Fibroblast of lung (primary cell): ENCODE measurements at regions not wholly inside any gene's neighbourhood (a gene's known extent, or its start where the extent isn't known, plus 50 kb on each side); places are given as distances from the start of the nearest gene placed in this dataset.

ENCODE experiments used
- CTCF ChIP-seq, 2 donors: IDR thresholded peaks in 1 of 2; conservative IDR thresholded peaks in 1 of 2; 1 replicate in 1 of 2; 2 replicates in 1 of 2; pipeline ENCODE4 v1.5.1; 2011 to 2012; ENCODE audit warnings: low read length in 2 of 2, control low read depth in 1 of 2, inconsistent platforms in 1 of 2, low read depth in 1 of 2, mild to moderate bottlenecking in 1 of 2
- EZH2 ChIP-seq: IDR thresholded peaks from 2 replicates; pipeline ENCODE4 v1.5.1; 2012; ENCODE audit warnings: low read length, control low read depth, mild to moderate bottlenecking; ENCODE audit errors: missing control alignments

- TF ChIP-seq CTCF (conservative IDR thresholded peaks at IDR 0.05 in 1 of 2, IDR thresholded peaks at IDR 0.05 in 1 of 2; ENCODE audit: low read depth in 1 of 2, low read length in 2 of 2) (no peak), EZH2 (no peak)
These were observed 496.5 kb downstream of the PCDH19 start for GRCh38 chrX:99913611-99914010.
